Jurkat, Clone E6-1 (cell line): ENCODE measurements at regions not wholly inside any gene's neighbourhood (a gene's known extent, or its start where the extent isn't known, plus 50 kb on each side); places are given as distances from the start of the nearest gene placed in this dataset.
"Not testable (repeated sequence)": the region's sequence is repeated elsewhere in the genome, so short reads cannot be mapped to it uniquely, and the experiment has no call there.

Source experiments
- DNase-seq: peaks from one replicate; pipeline ENCODE4 v3.0.0-alpha.2; 2011; ENCODE audit warnings: low read depth, low spot score
- H3K4me3 ChIP-seq: 2 replicates; pipeline ENCODE4 v1.5.1; 2011; ENCODE audit warnings: mild to moderate bottlenecking, low read length, control low read depth, moderate library complexity

DNA sequence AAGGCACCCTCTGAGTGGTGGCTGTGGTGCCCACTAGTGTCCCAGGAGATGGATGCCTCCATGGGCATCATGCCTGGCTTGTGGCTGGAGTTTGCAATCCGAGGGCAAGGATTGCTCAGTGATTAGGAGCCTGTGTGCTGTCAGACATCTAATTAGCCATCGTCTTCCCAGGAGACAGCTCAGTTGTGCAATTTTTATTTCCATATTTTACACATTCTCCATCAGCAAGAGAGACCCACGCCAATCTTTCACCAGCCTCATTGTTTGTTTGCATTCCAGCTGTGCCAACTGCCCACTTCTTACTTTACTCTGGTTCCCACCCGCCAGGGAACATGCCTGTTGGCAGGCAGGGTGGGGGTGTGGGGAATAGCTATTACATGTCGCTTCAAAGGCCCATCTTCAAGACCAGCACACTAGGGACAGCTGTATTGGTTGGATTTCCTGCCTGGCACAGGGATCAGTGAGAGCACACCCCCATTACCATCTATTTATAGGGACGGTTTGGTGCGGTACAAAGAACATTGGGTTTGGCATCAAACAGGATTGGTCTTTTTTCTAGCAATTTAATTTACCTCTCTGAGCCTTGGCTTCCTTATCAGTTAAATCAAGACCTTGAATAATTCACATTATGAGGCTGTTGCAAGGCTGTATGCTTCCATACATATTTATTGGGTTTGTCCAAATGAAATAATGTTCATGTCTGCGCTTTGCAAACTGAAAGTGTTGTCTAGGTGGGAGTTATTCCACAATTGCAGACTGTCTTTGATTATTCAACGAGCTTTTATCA is 80.7 kb upstream of the NAV2 start:
- no peak overlapping the region for H3K4me3 ChIP-seq
- no peak for DNase-seq

DNA sequence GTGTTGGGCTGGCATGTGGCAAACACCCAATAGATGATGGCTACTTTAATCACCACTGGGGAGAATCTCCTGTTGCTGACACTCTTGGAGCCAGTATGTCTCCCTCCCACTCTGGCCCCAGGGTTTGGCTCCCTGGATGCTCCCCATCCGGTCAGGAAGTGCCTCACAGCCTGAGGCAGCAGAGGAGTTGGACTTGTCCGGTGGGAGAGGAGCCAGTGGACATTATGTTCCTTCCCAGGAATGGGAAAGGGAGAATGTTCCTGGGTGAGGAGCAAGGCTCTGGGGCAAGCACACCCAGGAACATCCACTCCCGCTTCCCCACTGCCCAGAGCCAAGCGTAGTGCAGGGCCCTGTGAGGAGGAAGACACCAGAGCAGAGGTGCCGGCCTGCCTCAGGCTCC is 84.6 kb upstream of the NAV2 start:
- no peak for DNase-seq
- no peak overlapping the region for H3K4me3 ChIP-seq

DNA sequence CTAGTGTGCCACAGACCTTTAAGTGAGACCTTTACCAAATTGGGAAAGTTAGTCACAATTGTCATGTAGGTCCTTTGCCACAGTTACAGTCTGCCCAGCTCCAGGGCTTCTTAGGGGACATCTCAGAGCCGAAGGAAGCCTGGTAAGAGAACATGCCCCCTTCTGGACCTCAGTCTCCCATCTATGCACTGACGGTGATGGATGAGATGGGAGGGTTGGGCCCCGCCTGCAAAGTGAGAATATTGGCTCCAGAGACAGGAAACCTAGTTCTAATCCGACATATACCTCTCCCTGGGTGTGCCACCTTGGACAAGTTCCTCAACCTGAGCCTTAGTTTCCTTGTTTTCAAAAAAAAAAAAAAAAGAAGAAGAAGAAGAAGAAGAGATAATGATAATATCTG is 85.1 kb upstream of the NAV2 start:
- H3K4me3 ChIP-seq, result no peak overlapping the region
- DNase-seq, result no peak

DNA sequence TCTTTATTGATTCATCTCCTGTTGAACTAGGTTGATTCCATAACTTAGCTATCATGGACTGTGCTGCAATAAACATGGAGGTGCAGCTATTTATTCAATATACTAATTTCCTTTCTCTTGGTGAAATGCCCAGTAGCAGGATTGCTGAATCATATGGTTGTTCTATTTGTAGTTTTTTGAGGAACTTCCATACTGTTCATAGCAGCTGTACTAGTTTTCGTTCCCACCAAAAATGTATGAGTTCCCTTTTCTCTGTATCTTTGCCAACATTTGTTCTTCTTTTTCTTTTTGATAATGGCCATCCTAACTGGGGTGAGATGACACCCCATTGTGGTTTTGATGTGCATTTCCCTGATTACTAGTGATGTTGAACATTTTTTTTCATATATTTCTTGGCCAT is 87.2 kb upstream of the NAV2 start:
- no peak overlapping the region for H3K4me3 ChIP-seq
- no peak for DNase-seq

DNA sequence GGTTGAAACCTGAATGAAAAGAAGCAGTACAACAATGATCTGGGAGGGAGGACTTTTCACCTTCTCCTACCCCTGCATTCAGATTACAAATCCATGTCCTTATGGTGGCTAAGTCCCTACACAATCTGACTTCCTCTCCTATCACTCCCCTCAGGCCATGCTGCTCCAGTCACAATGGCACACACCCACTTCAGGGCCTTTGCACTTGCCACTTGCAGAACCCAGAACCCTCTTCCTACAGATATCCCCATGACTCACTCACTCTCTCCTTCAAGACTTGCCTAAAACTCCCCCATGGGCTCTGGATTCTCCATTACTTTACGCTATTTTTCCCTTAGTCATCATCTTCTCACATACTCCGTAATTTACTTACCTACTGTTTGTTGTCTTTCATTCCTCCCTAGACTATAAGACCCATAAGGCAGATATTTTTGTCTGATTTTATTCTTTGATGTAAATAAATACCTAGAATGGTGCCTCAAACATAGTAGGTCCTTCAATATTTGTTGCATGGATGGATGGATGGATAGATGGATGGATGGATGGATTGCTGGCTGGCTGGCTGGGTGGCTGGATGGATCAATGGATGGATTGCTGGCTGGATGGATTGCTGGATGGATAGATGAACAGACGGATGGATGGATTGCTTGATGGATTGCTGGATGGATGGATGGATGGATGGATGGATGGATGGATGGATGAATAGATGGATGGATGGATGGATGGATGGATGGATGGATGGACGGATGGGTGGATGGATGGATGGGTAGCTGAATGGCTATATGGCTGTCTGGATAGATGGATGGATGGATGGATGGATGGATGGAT is 94.7 kb upstream of the NAV2 start:
- H3K4me3 ChIP-seq, result no peak overlapping the region
- no peak for DNase-seq

DNA sequence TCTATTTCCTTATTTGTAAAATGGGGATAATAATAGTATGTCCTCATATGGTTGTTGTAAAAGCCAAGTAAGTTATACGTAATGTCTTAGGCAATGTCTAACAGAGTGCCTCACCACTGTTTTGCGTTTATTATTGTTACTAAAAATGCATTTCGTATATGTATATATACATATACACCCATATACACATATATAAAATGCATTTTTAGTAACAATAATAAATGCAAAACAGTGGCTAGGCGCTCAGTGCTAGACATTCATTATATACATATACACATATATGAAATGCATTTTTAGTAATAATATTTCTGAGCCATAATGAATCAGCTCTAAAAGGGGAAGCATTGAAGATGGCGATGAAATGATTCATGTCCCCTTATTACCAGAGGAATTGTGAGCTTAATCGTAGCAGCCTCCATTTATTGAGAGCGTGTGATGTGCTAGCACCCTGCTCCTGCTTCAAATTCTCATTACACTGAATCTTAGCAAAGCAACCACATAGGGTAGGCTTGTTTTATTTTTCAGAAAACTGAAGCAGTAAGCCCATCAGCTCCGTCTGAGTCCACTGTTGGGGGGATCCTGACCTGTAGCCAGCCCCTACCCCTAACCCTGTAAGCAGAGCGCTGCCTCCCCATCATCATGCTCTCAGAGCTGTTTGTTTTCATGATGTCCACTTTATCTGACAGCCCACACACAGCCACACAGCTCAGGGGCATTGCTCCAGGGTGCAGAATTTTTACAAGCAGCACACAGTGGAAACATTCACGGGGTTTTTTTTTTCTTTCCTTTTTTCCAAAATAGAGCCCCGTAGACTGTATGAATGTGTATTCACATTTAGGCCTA is 97.1 kb upstream of the NAV2 start:
- no peak overlapping the region for H3K4me3 ChIP-seq
- DNase-seq, result no peak

DNA sequence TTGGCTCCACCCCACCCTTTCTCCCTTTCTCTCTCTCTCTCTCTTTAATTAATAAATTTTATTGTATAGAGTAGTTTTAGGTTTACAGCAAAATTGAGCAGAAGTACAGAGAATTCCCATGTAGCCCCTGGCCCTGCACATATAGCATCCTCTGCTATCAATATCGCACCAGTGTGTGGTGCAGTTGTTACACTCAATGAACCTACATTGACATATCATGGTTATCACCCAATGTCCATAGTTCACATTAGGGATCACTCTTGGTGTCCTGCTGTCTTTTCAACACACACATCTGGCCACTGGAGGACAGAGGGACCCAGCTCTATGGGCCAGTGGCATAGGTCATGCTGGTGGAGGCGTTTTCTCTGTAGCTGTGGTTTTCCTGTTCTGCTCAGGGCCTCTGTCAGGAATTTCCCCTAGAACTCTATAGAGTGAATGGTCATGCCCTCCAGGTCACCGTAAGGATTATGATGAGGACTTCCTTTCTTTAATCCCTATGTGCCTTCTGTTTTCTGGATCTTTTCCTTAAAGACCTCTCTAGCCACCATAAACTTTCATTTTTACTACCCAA is 98.2 kb upstream of the NAV2 start:
- H3K4me3 ChIP-seq, result no peak overlapping the region
- no peak for DNase-seq

DNA sequence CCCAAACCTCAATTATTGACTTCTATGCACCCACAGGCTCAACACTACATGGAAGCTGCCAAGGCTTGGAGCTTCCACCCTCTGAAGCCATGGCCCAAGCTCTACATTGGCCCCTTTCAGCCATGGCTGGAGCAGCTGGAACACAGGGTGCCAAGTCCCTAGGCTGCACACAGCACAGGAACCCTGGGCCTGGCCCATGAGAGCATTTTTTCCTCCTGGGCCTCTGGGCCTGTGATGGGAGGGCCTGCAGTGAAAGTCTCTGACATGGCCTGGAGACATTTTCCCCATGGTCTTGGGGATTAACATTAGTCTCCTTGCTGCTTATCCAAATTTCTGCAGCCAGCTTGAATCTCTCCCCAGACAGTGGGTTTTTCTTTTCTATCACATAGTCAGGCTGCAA is 100.6 kb upstream of the NAV2 start:
- H3K4me3 ChIP-seq, DNase-seq: not testable (repeated sequence)

DNA sequence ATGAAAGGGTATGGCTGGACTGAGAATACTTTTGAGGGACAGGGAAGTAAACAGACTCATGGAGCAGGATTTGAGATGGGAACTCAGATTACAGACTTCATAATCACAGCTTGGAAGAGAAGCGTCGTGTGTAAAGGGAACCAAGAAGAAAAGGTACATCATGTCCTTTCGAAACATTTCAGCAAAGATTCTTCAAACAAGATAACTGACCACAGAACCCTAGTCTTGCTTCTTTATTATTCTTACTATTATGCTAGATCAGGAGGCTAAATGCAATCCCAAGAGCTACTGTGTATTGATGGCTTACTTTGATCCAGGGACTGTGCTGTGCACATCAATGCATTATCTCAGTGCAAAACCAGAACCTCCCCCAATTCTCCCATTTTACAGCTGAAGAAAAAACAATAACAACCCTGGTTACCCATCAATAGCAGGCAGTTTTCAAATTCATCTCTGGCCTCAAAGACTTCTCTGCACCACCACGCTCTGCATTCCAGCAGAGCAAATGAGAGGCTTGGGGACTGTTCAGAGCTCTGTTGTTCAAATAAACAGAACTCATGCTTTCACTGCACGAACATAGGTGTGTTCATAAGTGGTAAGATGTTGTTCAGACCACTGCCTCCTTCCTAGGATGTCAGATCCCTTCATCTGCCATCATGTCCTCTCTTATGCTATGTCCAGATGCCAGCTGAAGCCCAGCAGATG is 104.8 kb upstream of the NAV2 start:
- DNase-seq, result no peak
- H3K4me3 ChIP-seq, result no peak overlapping the region

DNA sequence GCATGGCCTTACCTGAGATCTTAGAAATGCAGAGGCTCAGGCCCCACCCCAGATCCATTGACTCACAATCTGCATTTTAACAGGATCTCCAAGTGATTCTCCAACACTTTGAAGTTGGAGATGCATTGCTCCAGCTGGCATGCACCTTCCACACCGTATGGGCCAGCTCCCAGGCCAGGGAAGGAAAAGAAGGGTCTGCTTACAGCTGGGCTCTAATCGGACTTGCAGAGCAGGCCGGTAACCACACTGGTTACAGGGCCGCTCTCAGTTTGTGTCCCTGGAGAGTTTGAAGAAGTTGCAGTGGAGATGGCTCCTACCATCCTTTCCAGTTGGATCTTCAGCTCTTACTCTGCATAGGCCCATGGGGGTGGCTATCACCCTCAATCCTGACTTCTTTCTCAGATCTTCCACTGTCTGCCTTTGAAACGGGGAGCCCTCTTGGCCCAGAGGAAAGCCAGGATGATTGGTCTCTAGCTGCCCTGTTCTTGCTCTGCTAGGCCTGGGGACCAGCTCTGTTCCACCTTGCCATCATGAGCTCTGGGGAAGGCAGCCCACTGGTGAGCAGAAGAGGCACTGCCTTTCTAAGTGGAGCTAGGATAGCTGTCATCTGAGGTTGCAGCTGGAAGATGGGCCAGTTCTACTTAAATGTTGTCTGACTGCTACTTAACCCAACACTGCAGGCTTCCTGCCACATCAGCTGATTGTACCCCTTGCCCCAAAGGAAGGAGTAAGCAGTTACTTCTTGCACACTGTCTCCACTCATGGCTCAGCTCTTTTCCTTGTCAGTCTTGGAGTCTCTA is 105.6 kb upstream of the NAV2 start:
- peak; percentile 51 for DNase-seq
- no peak overlapping the region for H3K4me3 ChIP-seq

DNA sequence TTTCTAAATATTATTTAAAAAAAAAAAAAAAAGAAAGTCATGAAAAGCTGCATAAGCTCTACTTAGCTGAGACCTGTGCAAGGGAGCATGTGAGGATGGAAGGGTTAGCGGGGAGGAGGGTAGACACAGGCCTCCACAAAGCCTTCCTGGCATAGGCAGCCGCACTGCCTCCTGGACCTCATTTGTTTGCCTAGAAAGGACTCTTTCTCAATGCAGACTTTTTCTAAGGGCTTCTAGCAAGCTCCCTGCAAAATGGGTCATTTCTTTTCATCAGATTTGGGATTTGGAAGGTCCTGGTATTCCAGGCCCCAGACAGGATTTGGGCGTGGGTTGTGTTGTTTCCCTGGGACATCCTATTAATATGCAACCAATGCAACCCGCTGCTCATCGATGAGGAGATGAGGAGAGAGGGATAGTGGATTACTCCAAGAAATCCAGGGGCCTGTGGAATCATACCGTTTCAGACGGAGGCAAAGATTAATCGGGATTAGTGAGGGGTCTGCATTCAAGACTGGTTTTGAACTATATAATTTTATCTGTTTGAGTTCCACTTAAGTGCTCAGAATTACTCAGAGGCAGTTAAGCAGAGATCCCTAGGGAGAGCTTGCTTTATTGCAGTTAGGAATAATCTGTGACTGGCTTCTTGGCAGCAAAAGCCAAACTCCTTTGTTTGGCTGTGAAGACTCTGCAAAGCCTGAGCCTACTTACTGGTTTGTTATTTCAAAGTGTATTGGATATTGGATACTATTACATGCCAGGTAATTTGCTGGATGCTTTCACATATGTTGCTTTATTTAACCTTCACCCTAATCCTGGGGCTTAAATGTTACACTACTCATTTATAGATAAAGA is 106.9 kb upstream of the NAV2 start:
- DNase-seq, result no peak
- no peak overlapping the region for H3K4me3 ChIP-seq

DNA sequence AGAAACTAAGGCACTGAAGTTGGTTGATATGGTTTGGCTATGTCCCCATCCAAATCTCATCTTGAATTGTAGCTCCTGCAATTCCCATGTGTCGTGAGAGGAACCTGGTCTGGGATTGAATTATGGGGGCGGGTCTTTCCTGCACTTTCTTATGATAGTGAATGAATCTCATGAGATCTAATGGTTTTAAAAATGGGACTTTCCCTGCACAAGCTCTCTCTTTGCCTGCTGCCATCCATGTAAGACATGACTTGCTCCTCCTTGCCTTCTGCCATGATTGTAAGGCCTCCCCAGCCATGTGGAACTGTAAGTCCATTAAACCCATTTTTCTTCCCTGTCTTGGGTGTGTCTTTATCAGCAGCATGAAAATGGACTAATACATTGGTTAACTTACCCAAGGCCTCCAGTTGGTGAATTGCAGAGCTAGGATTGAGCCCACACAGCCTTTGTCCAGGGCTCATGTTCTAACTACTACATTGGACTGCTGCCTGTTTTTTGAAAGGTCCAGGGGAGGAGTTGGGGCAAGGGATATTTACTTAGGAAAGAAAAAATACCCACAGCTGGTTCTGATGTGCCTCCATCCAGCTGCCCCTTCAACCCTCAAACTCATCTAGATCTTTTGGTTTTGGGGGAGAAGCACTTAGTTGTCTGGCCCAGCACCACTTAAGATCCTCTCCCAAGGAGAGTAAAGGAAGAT is 107.8 kb upstream of the NAV2 start:
- H3K4me3 ChIP-seq, result no peak overlapping the region
- DNase-seq, result no peak

DNA sequence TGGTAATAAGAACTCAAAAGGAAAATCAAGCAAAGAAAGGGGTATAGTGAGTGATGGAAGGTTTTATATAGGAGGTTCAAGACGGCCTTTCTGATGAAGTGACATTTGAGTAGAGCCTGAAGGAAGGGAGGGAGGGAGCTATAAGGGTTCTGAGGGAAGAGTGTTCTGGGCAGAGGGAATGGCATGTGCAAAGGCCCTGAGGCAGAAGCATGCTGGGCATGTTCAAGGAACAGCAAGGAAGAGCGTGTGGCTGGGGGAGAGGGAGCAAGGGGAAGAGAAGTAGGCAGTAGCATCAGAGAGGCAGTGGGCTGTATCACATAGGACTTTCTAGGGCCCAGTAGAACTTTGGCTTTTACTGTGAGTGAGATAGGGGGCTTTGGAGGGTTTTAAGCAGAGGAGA is 108.9 kb upstream of the NAV2 start:
- DNase-seq, result no peak
- H3K4me3 ChIP-seq, result no peak overlapping the region

DNA sequence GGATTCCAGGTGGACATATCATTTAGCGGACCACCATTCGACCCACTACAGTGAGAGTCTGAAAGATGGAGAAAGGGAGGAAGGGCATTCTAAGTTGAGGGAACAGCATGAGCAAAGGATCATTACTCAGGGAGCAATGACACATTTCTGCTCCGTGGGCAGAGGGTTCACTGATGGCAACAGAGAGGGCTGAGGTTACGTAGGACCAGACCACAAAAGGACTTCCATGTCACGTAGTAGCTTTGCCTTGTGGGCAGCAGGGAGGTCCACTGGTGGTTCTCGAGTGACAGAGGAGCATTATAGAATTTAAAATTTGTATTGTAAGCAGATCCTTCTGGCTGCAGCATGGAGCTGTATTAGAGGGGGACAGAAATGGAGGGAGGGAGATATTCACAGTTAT is 109.7 kb upstream of the NAV2 start:
- no peak for DNase-seq
- no peak overlapping the region for H3K4me3 ChIP-seq

DNA sequence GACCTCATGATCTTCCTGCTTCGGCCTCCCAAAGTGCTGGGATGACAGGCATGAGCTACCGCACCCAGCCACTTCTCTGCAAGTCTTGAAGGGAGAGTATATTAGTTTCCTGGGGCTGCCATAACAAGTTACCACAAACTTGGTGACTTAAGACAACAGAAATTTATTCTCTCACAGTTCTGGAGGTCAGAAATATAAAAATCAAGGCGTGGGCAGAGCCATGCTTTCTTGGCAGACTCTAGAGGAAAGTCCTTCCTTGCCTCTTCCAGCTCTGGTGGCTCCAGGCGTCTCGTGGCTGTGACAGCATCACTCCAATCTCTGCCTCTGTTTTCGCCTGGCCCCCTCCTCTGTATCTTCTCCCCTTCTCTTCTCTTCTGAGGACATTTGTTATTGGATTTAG is 110.2 kb upstream of the NAV2 start:
- DNase-seq, result no peak
- H3K4me3 ChIP-seq, result no peak overlapping the region

DNA sequence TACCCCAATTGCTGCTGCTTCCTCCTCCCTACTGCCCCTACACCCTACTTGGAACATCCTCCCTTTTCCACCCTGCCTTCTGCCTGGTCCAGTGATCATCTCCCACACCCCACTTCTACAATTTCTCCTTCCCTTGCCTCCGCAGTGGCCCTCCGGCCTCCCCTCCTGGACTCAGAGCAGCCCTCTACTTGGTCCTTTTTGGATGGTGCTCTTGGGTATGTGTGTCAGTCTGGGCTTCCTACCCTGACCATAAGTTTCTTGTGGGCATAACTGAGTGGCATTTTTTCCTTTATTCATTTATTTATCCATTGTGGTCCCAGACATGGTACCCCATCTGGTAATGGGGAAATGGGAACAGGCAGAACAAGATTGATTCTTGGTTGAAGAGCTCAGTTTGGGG is 111.4 kb upstream of the NAV2 start:
- no peak for DNase-seq
- no peak overlapping the region for H3K4me3 ChIP-seq

DNA sequence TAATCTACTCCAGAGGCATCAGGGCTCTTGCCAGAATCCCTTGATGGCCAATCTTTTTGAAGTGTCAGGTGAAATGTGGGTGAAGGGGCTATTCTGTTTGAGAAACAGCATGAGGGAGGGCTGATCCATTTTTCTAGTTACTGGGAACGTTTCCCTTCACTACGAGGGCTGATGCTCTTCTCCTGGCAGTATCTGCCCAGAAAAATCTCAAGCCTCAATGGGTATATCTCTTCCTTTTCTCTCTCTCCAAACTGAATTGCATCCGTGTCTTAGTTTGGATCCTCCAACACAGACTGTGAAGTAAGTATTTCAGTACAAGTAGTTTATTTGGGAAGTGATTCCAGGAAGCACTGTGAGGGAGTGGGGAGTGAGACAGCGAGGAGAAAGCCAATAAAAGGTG is 113.0 kb upstream of the NAV2 start:
- no peak overlapping the region for H3K4me3 ChIP-seq
- DNase-seq, result no peak
